GM19238 (cell line): ENCODE measurements at regions not wholly inside any gene's neighbourhood (a gene's known extent, or its start where the extent isn't known, plus 50 kb on each side); places are given as distances from the start of the nearest gene placed in this dataset.

Source experiments
- DNase-seq: peaks from one replicate; pipeline ENCODE4 v3.0.0; 2011; ENCODE audit warnings: low spot score; ENCODE audit not compliant: insufficient read length

DNA sequence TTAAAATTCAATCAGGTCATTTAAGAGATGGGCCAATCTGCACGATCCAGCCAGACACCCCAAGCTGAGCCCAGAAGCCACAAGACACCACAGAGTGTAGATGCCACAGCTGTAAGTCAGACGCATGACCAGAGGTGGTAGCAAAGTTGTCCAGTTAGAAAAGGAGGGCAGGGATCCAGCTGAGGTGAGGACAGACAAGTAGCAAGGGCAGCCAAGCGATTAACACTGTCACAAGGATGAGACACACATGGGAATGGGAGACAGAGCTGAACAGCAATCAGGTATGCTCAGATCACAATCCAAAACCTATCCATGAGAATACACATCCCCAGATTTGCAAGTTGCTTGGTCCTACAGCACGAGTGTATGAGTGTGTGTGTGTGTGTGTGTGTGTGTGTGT, 143.4 kb upstream of the STK17B start:
- DNase-seq = no peak

DNA sequence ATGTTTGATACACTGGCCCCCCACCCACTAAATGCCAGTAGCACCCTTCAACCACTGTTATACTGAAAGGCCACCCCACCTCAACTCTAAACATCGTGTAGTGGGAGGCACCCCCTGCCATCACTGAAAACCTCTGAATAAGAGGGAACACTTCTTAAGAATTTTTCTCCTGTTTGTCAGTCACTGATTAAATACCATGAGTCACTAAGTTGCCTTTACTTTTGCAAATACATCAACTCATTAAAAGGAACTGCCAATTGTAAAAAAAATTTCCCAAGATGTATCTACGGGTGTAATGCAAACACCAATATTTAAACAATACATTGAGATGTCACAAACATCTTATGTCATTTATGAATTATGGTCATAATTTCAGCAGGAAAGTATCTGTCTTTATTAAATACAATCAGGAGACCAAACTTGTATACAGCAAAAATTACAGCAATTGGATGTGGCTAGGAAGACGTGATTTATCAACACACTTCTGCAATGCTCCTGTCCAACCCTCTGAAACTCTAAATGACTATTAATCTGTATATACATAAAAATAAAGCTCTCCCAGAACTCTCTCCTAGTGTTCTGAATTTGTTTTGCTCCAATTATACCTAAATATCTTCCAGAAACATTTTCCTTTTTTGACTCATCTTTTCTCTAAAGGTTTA, 144.1 kb upstream of the STK17B start:
- DNase-seq = no peak

DNA sequence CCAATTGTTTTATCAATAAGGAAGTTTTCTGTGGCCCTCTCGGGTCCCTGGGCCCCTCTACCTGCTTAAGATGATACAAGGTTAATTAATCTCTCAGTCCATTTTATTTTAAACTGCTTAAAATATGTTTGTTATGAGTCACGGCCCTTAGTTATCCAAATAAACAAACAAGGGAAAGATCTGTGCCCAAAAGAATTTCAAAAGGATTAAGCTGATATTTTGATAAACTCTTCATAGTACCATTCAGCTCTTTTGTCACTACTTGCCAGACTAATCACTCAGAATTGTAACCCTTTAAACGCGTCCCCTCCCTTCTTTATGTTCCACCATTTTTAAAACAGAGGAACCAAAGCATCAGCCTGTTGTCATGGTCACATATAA, 144.7 kb upstream of the STK17B start:
- no peak for DNase-seq

DNA sequence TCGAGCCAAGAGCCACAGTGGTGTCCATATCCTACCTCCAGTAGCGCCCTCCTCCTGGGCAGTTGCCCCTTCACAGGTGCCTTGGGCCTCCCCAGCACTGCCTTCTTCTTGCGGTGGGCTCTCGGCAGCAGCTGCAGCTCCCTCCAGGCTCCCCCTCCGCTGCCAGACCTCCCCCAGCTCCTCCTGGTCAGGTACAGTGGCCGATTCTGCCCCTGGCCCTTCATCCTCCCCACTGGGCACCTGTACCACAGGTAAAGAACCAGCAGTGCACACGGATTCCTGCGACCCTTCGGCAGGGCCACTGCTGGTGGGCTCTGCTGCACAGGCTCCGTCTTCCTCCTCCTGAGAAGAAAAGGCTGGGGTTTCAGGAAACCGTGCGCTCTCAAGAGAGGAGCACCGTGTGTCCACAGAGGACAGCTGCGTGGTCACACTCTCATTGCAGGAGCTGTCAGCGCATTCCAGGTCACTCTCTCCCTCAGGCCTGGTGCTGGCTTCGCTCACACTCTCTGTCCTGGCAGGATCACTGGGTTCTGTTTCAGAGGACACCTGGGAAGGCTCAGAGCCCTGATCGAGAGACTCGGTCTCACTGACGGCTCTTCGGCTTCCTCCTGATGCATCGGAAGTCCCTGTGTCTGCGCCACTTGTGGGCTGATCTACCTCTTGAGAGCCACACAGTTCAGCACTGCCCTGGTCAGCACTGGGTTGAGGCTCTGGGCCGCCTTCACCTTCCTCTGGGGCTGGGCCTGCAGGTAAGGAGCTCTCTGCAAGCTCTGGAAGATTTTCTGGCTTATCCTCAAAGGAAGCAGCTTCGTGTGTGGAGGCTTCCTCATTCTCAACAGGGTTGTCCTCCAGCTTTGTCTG, 147.4 kb upstream of the STK17B start:
- no peak for DNase-seq

DNA sequence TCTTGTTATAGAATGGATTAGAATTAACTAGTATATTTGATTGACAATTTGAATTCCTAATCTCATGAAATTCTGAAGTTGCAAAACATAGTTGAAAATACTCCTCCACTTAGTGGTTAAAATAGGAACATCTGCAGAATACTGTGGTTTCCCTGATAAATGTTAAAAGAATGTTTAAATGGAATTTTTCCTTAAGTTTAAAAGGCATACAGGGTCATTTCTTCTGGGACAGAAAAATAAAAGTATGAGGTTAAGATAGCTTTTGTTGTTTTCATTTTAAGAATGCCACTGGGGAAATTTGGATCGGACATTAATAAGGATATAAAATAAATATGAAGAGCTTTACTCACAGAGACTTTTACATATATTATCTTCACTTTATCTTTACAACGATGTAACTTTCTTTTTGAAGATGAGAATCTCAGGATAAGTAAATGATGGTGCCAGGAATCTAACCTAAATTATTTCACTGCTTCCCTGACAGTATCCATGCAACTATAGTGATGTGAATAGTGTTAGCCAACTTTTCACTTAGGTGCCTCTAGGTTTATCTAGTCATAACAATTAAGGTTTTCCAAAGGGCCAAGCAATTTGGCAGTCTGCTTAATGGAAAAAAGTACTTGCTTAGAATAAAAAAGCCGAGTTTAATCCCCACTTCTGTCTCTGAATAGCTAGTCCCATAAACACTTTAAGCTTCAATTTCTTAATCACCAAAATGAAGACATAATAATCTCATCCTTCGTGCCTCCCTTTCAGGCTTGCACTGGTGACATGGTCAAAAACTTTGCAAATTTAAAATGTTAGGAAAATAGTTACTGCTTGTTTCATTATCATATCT, 151.8 kb upstream of the STK17B start:
- DNase-seq = no peak

DNA sequence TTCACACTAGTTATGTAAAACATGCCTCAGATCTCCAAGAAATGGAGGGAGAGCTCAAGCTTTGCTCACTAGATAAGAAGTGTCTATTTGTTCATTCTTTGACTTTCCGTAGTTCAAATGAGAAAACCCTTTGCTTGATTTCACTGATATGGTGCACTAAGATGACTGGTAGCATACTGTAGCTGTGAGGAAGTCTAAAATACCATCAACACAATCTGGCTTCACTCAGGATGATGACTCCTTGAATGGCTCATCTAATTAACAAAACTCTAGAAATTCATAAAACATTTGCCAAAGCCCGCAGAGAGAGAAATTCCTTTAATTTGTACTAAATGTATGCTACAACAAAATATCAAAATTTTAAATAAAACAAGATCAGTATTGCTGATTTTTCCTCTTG, 152.8 kb upstream of the STK17B start:
- no peak for DNase-seq

DNA sequence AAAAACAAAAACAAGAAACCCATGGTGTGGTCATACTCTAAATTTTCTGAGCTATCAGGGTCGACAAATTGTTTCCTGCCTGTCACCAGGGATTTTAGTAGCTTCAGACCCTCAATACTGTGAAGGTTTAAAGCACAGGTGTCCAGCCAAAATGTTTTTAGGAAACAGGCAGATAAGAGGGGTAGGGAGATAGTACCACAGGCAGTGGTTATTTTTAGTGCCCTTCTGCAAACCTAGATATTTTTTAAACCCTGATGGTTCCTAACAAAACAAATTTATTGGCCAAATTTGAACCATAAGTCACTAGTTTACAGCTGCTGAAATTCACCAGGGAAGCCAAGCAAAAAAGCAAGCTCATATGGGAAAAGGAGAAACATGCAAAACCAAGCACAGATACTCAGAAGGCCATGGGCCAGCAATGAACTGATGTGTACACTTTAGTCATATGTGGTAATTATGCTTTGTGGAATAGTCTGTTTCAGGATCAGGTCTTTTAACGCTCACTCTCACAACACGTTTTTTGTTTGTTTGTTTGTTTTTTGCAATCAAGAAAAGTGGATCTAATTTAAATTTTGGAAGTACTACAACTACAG, 156.8 kb upstream of the STK17B start:
- no peak for DNase-seq

DNA sequence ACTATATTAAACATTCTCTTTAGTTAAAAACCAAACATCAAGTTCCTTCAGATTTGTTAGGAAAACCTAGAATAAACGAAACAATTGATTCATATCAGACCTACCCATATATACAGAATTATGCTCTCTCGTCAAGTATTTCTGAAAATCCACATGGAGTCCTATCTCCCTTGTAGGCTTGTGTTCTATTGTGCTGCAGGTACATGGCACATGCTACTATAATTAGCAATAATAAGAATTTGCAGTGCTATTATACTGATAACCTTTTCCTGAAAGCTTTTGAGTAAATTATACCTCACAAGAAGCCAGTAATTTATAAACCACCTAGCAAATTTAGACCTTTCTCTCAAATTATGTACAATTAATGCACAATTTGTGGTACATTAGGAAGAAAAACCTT, 158.6 kb upstream of the STK17B start:
- DNase-seq = no peak

DNA sequence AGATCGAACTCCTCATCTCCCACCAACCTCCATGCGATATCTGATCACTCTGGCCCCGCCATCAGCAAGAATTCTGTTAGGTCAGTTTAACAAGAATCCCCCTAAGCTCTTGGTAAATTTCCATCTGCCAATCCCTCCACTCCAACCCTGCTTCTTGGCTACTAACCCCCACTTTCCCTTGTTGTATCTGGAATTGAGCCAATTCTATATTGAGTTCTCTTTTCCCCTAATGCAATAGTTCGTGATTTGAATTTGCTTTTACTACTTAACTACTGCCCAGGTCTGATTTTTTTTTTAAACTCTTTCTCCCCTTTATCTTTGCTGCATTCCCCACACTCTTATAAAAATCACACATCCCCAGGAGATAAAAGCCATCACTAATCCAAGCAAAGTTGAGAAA, 159.3 kb upstream of the STK17B start:
- DNase-seq = no peak

DNA sequence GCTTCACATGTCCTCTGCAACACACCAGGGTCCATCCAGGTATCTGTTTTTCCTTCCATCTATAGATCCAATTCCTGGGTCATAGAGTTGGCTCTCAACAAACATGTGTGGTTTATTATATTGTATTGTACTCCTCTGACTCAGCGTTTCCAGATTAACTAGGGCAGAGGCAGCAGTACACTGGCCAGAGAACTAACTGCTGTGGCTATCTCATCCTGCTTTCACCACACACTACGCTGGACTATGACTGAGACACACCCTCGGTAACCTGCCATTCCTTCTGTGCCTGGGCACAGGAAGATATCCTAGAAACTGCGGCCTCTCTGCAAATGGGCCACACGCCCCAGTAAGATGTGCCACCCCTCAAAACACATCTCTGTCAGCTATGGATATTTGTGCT, 159.8 kb upstream of the STK17B start:
- no peak for DNase-seq

DNA sequence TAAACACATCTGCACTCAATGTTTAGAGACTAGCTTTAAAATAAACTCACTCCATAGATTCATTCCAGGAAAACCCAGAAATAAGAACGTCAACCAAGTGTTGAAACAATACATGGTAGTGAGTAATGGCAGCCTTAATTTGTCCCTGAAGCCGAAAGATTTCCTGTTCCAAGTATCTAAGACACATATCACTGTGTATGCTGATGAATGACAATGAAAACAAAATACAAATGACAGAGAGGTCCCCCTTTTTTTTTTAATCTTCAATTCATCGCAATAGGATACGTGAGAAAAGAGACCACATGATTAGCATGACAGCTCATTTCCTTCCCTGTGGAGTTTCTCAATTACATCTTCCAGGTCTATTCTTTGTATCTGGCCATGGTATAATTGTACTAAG, 160.5 kb upstream of the STK17B start:
- DNase-seq = no peak

DNA sequence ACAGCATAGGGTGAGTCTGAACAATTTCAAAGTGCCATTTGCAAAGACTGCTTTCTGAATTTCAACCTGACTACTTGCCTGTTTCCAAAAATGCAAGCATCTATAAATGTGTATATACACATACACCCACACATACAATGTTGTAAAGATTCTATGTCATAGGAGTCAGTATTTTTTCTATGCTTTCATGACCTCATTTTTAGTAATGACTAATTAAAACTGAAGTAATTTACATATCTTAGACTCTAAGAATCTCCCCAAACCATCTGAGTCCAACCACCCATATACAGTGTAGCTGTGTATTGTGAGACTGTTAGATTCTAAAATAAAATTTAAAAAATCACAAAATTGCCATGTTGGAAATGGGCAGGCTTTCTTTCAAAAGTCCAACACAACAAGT, 162.0 kb upstream of the STK17B start:
- DNase-seq = no peak

DNA sequence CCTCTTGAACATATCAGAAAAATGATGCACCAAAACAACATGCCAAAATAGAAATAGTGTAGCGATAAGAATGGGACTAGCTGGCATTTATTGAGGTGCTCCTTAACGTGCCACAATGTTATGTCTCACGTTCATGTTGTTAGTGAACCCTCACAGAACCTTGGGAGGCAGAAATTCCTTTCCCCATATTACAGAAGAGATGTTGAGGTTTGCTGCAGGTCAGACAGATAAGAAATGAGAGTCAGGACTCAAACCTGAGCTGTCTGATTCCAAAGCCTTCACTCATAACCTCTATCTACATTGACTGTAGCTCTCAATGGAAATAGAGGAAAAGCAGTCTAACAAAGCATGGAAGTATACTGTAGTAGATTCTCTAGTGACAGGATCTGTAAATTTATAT, 163.3 kb upstream of the STK17B start:
- no peak for DNase-seq

DNA sequence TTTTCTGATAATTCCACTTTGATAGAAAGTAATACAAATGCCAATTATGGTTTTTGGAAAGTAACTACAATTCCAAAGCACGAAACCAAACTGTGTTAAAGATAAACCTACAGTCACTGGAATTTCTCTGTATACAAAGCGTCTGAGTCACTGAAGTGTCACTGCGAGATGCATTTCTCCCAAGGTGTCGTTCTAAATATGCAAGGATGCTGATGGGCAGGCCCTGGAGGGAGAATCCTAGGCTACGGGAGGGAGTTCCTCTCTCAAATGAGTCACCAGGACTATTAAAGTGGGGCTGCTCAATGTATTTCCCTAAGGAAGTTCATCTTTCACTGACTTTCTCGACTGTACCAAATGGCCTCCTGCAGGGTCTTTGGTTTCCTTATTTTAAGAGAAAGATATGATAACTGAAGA, 163.8 kb upstream of the STK17B start:
- DNase-seq = no peak

DNA sequence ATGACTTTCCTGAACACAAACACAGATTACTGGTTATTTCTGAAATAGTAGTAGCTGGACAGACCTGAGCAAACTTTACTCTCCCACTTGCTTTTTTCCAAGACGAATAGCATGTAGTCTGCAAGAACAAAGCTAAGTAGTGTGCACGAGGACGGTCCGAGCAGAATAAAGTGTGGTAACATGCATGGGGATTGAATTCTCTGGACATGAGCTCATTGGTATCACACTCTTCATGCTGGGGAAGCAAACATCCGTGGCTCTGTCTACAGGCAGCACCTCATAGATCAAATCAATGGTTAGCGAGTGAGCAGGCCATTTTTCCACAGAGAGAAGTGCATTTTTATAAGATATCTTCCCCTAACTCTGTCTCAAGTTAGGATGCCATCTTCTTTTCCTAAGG, 164.8 kb upstream of the STK17B start:
- no peak for DNase-seq

DNA sequence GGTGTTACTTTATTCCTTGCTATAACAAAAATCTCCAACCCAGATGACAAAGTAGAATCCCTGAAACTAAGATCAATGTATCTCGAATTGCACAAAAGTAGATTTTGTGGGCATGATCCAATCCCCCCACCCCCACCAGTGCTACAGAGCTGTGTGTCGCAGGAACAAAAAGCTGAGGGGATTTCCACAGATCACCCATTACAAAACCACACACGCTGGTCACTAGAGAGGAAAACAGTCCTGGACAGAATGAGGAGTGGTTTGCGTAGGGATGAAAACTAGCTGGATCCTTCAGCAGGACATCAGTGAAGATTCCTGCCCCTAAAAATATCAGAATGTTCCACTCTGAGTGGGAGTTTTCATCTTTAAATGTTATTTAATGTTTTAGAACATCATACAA, 165.3 kb upstream of the STK17B start:
- no peak for DNase-seq

DNA sequence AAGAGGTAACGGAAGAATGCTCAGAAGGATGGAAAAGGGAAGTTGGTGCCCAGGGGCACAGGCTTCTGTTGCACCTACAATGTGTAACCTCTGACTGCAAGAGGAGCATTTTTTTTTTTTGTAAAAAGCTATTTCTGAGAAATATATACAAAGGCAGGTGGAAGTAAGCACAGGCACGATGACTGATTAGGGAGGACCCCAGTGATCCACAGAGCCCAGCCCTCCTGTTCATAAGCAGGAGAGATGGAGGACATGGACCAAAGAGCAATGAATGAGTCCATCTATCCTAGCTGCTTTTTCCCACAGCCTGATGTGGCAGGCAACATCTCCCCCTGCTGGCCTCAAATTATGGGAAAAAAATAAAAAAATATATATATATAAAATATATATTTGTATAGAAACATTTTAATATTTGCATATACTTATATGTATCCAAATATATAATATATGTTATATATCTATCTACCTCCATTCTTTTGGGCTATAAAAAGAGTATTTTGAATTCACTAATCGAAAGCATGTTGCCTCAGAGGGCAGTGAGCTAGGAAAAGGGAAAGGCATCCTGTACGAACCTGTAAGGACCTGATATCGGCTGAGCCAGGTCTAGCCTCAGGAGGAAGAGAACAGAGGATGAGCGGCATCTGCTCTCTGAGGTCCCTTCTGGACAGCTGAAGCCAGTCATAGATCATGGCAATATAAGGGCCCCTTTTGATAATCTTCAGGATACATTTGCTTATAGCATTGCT, 166.0 kb upstream of the STK17B start:
- DNase-seq = peak; percentile 3

DNA sequence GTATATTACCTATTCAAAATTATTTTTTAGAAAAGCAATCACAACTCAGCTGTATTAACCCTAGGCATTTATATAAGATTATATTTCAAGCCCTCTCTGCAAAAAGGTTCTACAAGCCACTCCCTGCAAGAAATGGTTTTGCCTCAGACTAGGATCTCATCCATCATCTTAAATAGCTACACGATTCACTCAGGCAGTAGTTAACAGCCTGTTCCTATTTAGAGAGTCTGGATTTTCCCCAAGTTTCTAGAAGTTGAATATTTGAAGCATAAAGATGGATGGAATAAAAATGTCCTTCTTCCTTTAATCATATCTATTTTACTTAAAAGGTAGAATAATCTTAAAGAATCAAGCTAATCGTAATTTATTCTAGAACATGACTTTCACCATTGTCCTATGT, 167.1 kb upstream of the STK17B start:
- DNase-seq = no peak

DNA sequence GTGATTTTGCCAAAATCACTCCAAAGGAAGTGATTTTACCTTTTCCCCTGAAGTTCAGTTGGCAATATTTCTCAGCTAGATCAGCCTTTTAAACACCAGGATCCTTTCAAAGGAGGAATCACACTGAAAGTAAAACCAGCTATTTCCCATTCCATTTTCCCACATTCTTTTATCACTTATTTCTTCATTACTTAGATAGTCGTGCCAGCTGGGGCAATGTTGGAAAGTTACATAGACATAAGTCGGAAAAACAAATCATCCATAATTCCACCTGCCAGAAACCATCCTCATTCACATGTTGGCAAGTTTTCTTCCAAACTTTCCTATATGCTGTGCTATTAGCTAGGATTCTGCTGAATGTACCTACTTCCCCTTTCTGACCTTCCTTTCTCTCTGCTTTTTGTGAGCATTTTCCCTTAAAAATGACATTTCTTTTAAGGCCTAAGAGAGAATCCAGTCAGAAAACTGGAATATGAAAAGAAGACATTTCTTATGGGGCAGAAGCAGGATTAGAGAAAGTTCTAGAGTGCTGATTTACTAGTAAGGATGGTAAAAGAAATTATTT, 170.0 kb upstream of the STK17B start:
- DNase-seq = no peak

DNA sequence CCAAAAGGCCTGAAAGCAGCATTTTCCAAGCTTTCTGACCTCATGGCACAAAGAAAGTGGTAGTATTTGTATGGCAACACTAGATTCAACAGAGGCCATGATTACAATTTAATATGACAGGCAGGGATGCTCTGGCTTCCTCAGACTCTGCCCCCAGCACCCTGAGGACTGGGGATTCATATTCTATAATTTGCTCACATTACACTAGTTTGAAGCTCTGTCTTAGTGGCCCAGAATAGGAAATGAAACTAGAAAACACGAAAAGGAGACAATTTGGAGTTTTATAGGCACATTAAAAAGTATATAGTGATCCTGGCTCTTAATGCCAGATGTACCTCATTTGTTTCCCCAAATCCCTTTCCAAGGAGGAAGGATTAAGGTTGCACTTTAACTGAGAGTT, 173.0 kb upstream of the STK17B start:
- no peak for DNase-seq

DNA sequence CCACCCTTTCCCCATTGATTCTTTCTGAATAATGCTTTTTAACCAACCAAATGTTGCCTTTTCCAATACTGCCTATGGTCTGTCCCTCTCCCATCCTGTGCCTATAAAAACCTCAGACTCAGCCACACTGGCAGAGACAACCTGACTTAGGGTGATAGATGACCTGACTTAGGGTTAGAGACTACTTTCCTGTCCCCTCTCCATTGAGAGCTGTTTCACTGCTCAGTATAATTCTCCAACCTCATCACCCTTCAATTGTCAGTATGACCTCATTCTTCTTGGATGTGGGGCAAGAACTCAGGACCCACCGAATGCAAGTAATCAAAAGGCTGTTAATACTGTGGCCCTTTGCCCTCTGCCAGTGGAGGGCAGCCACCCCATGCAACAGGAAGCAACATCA, 182.3 kb upstream of the STK17B start:
- no peak for DNase-seq
